Femur (tissue), 1 donor: ENCODE measurements at regions not wholly inside any gene's neighbourhood (a gene's known extent, or its start where the extent isn't known, plus 50 kb on each side); places are given as distances from the start of the nearest gene placed in this dataset.

Experiments
- DNase-seq: peaks from one replicate; pipeline ENCODE4 v3.0.0-alpha.2; 2017

GRCh38 chr2:898319-898718 lies 52.3 kb upstream of the SNTG2 start:
- DNase-seq = no peak

DNA sequence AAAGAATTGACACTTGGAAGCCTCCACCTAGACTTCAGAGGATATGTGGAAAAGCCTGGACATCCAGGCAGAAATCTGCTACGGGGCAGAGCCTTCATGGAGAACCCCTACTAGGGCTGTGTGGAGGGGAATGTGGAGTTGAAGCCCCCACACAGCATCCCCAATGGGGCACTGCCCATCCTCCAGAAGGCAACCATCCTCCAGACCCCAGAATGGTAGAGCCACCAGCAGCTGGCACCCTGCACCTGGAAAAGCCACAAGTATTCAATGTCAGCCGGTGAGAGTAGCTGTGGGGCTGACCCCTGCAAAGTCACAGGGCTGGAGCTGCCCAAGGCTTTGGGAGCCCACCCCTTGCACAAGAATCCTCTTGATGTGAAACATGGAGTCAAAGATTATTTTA lies 53.6 kb upstream of the SNTG2 start:
- DNase-seq = no peak

DNA sequence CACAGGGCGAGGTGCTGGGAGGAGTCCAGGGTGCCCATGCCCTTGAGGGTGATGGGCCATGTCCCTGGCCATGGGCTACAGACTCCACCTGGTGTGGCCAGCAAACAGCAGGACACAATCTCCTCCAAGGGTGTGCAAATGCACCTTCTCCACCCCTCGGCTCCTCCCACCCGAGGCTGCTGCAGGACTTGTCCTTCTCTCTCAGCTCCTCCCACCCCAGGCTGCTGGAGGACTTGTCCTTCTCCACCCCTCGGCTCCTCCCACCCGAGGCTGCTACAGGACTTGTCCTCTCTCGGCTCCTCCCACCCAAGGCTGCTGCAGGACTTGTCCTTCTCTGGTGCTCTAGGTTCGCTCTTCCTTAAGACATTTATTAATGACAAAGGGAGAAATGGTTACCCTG lies 57.3 kb upstream of the SNTG2 start:
- no peak for DNase-seq

DNA sequence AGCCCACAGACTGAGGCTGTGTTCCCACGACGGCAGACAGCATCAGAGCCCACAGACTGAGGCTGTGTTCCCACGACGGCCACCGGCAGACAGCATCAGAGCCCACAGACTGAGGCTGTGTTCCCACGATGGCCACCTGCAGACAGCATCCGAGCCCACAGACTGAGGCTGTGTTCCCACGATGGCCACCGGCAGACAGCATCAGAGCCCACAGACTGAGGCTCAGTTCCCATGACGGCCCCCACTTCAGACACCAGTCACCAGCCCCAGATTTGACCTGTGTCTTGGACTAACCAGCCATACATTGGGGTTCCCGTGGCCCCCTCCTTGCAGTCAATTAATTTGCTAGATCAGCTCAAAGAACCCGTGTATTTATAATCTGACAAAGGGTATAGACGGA lies 57.8 kb upstream of the SNTG2 start:
- no peak for DNase-seq

DNA sequence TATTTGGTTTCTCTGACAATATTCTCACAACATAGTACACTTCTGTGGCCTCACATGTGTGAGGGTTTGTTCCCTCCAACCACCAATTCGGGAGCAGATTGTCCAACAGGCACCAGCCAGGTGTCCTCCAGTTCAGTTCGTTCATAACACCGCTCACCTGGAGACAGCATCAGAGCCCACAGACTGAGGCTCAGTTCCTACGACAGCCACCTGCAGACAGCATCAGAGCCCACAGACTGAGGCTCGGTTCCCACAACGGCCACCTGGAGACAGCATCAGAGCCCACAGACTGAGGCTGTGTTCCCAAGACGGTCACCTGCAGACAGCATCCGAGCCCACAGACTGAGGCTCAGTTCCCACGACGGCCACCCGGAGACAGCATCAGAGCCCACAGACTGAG lies 58.2 kb upstream of the SNTG2 start:
- no peak for DNase-seq

- no peak for DNase-seq
Observed at GRCh38 chr2:891734-892133, 58.9 kb upstream of the SNTG2 start.

DNA sequence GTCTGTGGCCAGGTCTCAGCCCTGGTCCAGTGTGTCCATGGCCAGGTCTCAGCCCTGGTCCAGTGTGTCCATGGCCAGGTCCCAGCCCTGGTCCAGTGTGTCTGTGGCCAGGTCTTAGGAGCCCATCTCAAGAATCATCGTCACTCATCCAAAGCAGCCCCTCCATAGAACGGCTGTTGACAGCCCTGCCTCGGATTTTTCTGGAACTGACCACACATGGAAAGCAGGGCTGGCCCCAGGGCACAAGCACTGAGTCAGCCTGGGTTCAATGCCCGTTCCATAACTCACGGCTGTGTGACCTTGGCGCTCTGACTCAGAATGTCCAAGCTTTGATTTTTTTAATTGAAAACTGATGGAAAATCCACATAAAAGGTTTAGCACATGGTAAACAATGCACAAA lies 59.9 kb upstream of the SNTG2 start:
- no peak for DNase-seq

DNA sequence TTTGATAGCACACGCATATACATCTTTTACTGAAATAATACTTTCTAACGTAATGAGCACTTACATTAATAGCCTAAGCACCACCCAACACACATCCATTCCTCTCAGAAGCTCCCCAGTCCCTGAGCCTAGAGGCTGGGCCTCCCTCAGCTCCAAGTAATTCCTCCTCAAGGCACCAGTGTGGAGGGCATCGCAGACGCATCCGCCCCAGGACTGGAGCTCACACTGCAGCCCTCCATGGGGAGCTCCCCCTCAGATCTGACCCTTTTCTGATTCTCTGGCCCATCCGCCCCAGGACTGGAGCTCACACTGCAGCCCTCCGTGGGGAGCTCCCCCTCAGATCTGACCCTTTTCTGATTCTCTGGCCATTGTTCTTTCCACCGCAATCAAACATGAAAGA lies 60.4 kb upstream of the SNTG2 start:
- no peak for DNase-seq

GRCh38 chr2:888906-889566 lies 61.6 kb upstream of the SNTG2 start:
- no peak for DNase-seq

DNA sequence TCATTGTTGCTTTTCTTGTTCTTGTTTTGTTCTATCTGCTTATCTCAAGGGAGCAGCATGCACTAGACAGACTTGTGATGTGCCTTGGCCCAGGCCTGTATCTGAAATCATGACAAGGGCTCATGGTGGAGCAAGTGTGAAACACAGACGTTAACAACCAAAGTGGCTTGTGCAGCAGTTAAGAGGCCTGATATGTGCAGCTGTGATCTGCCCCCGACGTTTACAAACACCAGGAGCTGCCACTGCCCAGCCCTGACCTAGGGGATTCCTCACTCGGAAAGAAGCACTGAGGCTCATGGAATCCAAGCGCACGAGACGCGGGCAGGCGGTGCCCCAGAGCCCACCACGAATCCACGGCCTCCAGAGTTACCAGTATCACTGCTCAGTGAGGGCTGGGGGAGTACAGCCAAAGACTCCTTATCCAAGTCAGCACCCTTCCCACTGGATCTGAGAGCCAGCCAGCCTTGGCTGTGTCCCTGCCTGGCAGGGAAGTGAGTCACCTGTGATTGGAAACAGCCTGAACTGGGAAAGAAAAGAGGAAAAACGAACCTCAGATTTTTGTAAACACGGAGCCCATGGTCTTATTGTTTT lies 62.3 kb upstream of the SNTG2 start:
- no peak for DNase-seq

GRCh38 chr2:887639-888038 lies 63.0 kb upstream of the SNTG2 start:
- DNase-seq = no peak

GRCh38 chr2:886072-887022 lies 64.3 kb upstream of the SNTG2 start:
- no peak for DNase-seq

- DNase-seq = no peak
Observed at GRCh38 chr2:885230-886071, 65.2 kb upstream of the SNTG2 start.

GRCh38 chr2:883803-884748 lies 66.6 kb upstream of the SNTG2 start:
- no peak for DNase-seq

DNA sequence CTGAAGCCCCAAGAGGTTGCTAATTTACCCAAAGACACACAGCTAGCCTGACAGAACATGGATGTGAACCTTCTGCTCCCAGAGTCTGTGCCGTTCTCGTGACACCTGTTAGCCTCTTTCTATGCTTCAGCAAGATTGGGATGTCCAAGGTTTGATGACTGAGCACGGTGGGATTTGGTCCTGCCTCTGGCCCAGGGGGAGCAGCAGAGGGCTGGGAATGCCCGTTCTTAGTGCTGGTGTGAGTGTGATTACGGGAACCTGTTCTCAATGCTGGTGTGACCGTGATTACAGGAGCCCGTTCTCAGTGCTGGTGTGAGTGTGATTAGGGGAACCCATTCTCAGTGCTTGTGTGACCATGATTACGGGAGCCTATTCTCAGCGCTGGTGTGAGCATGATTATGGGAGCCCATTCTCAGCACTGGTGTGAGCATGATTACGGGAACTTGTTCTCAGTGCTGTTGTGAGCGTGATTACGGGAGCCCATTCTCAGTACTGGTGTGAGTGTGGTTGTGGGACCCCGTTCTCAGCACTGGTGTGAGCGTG lies 67.3 kb upstream of the SNTG2 start:
- DNase-seq = no peak

DNA sequence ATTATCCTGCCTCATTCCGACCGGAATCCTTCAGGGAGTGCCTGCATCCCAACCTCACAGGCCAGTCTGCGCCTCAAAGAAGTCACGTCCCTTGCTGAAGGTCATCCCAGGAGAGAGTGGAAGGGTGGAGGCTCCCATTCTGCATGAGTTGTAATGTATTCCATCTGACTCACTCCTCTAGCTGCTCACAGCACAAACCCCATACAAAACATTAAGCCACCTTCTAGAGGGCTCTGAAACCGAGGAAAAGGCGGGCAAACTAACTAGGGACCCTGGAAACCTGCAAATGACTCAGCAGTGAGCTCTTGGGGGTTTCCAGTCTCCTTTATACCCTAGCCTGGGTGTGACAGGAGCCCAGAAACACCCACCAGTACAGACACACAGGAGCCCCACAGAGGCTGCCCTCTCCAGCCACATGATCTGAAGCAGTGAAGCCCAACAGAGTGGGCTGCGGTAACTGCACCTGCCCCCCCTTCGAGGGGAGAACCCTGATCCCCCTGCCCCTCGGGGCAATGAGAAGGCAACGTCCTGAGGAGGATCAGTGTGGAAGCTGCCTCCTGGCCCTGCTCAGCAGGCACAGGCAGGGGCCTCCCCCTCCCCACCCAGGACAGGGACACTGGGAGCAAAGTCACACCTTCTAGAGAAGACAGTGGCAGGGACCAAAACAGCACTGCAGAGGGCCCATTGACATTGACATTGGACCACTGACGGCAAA lies 69.3 kb upstream of the SNTG2 start:
- no peak for DNase-seq

GRCh38 chr2:880201-880970 lies 70.3 kb upstream of the SNTG2 start:
- DNase-seq = no peak

GRCh38 chr2:879540-879939 lies 71.1 kb upstream of the SNTG2 start:
- no peak for DNase-seq

DNA sequence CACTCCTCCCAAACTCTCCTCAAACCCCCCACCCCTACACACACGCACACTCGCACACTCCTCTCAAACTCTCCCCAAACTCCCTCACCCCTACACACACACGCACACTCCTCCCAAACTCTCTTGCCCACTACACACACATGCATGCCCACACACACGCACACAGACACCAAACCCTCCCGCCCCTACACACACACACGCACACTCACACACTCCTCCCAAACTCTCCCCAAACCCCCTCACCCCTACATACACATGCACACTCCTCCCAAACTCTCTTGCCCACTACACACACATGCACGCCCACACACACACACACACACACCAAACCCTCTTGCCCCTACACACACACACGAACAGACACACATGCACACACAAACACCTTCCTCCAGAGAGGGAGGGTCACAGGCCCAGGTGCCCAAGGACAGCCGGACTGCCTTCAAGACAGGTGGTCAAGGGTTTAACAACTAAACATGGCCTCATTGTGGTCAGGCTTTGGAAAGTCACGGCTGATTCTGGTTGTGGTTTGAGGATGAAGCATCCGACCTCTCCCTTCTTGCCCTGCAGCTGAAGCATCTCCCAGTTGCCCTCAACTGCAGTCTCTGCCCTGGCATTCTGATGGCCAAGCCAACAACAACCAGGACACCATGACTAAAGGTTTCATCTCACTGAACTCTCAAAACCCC lies 72.3 kb upstream of the SNTG2 start:
- DNase-seq = no peak
